DOHH2 (cell line): ENCODE measurements at regions not wholly inside any gene's neighbourhood (a gene's known extent, or its start where the extent isn't known, plus 50 kb on each side); places are given as distances from the start of the nearest gene placed in this dataset.

Source experiments
- H3F3A ChIP-seq: fragments of 200-600 bp; sonication (generic), shearing (Covaris generic); 2 replicates; pipeline ENCODE4 v1.6.0; 2016; ENCODE audit warnings: antibody characterized with exemption, mild to moderate bottlenecking; ENCODE audit not compliant: control insufficient read depth, insufficient read depth
- H3K27ac ChIP-seq: fragments of 200-600 bp; sonication (generic); 2 replicates; pipeline ENCODE4 v1.5.1; 2014; ENCODE audit warnings: low read depth, mild to moderate bottlenecking, low read length, moderate library complexity
- H3K27me3 ChIP-seq: fragments of 200-600 bp; sonication (generic); 2 replicates; pipeline ENCODE4 v1.6.1; 2014; ENCODE audit warnings: mild to moderate bottlenecking, low read length, mixed read lengths; ENCODE audit not compliant: control insufficient read depth
- H3K36me3 ChIP-seq: fragments of 200-600 bp; sonication (generic); 2 replicates; pipeline ENCODE4 v1.6.1; 2014; ENCODE audit warnings: mild to moderate bottlenecking, low read length, moderate library complexity, mixed read lengths; ENCODE audit not compliant: control insufficient read depth
- H3K4me1 ChIP-seq: fragments of 200-600 bp; sonication (generic); 2 replicates; pipeline ENCODE4 v1.6.1; 2014; ENCODE audit warnings: mild to moderate bottlenecking, low read length, mixed read lengths; ENCODE audit not compliant: control insufficient read depth
- H3K4me2 ChIP-seq: fragments of 200-600 bp; sonication (generic); 2 replicates; pipeline ENCODE4 v1.6.0; 2014; ENCODE audit warnings: mild to moderate bottlenecking, low read length, moderate library complexity
- H3K4me3 ChIP-seq: fragments of 200-600 bp; sonication (generic); 2 replicates; pipeline ENCODE4 v1.5.1; 2014; ENCODE audit warnings: mild to moderate bottlenecking, low read length, mixed read lengths
- H3K79me2 ChIP-seq: fragments of 200-600 bp; sonication (generic); 2 replicates; pipeline ENCODE4 v1.6.1; 2014; ENCODE audit warnings: mild to moderate bottlenecking, low read length, mixed read lengths; ENCODE audit not compliant: control insufficient read depth
- H3K9me2 ChIP-seq: fragments of 200-600 bp; sonication (generic); replicated peaks from 2 replicates; pipeline ENCODE4 v1.6.1; 2014; ENCODE audit warnings: mild to moderate bottlenecking, low read length, mixed read lengths; ENCODE audit not compliant: control insufficient read depth
- H3K9me3 ChIP-seq: fragments of 200-600 bp; sonication (generic); 2 replicates; pipeline ENCODE4 v1.6.1; 2014; ENCODE audit warnings: antibody characterized with exemption, low read length, mixed read lengths; ENCODE audit not compliant: control insufficient read depth, insufficient read depth
- H4K20me1 ChIP-seq: fragments of 200-600 bp; sonication (generic); 2 replicates; pipeline ENCODE4 v1.6.0; 2014; ENCODE audit warnings: low read depth, mild to moderate bottlenecking, antibody characterized with exemption, low read length, moderate library complexity; ENCODE audit not compliant: control insufficient read depth, insufficient read depth
- CTCF ChIP-seq: fragments of 200-600 bp; sonication (generic); IDR thresholded peaks from one replicate; pipeline ENCODE4 v1.5.1; 2014; ENCODE audit warnings: antibody characterized with exemption, mild to moderate bottlenecking, low read depth, low read length; ENCODE audit not compliant: poor library complexity, severe bottlenecking
- EZH2phosphoT487 ChIP-seq: fragments of 200-600 bp; sonication (generic); IDR thresholded peaks from 2 replicates; pipeline ENCODE4 v1.6.1; 2017; ENCODE audit warnings: borderline replicate concordance, mild to moderate bottlenecking, antibody characterized with exemption, low read length, moderate library complexity, mixed read lengths

- H3K4me1 ChIP-seq, result no peaks in the 10 kb centered on the region
- no peak for TF ChIP-seq CTCF
- TF ChIP-seq EZH2phosphoT487, result no peak
- peaks cover 15% of the 10 kb centered on the region for H3K27me3 ChIP-seq
- H3K4me3 ChIP-seq, result no peak overlapping the region
- no peak overlapping the region for H3K27ac ChIP-seq
- no peak overlapping the region for H3K4me2 ChIP-seq
- no peaks in the 10 kb centered on the region for H3K9me3 ChIP-seq
- no peaks in the 10 kb centered on the region for H3K9me2 ChIP-seq
- H4K20me1 ChIP-seq, result no peaks in the 10 kb centered on the region
- no peaks in the 10 kb centered on the region for H3K36me3 ChIP-seq
- H3F3A ChIP-seq, result no peaks in the 10 kb centered on the region
- H3K79me2 ChIP-seq, result no peaks in the 10 kb centered on the region
These were observed 173.0 kb downstream of the HERPUD2 start for GRCh38 chr7:35521941-35522340.

- TF ChIP-seq CTCF, result no peak
- no peak for TF ChIP-seq EZH2phosphoT487
- no peaks in the 10 kb centered on the region for H3K9me2 ChIP-seq
- no peaks in the 10 kb centered on the region for H3K36me3 ChIP-seq
- no peak overlapping the region for H3K4me3 ChIP-seq
- H3F3A ChIP-seq, result no peaks in the 10 kb centered on the region
- no peaks in the 10 kb centered on the region for H3K9me3 ChIP-seq
- H3K4me2 ChIP-seq, result no peak overlapping the region
- H3K79me2 ChIP-seq, result no peaks in the 10 kb centered on the region
- H3K4me1 ChIP-seq, result no peaks in the 10 kb centered on the region
- no peaks in the 10 kb centered on the region for H4K20me1 ChIP-seq
- H3K27ac ChIP-seq, result no peak overlapping the region
- peaks cover 15% of the 10 kb centered on the region for H3K27me3 ChIP-seq
These were observed 173.9 kb downstream of the HERPUD2 start for GRCh38 chr7:35520810-35521625.

- no peak overlapping the region for H3K27ac ChIP-seq
- TF ChIP-seq CTCF, result peak; percentile 98
- no peak for TF ChIP-seq EZH2phosphoT487
- H3K4me3 ChIP-seq, result no peak overlapping the region
- no peaks in the 10 kb centered on the region for H4K20me1 ChIP-seq
- H3K9me2 ChIP-seq, result no peaks in the 10 kb centered on the region
- peak overlapping the region; percentile 12 for H3K4me2 ChIP-seq
- no peaks in the 10 kb centered on the region for H3K79me2 ChIP-seq
- peaks cover 15% of the 10 kb centered on the region for H3K27me3 ChIP-seq
- no peaks in the 10 kb centered on the region for H3K9me3 ChIP-seq
- no peaks in the 10 kb centered on the region for H3F3A ChIP-seq
- no peaks in the 10 kb centered on the region for H3K36me3 ChIP-seq
- no peaks in the 10 kb centered on the region for H3K4me1 ChIP-seq
These were observed 174.7 kb downstream of the HERPUD2 start for GRCh38 chr7:35519971-35520809.
